GM23338 (cell line): ENCODE measurements at regions not wholly inside any gene's neighbourhood (a gene's known extent, or its start where the extent isn't known, plus 50 kb on each side); places are given as distances from the start of the nearest gene placed in this dataset.

Experiments
- ATAC-seq: fragments of 200-7000 bp; cut with Tn5 transposase; 3 replicates; pipeline ENCODE4 v1.9.1; 2020
- DNase-seq: peaks from one replicate; pipeline ENCODE4 v3.0.0-alpha.2; 2015; ENCODE audit warnings: low spot score
- H2AFZ ChIP-seq: fragments of 200-600 bp; sonication (generic); 2 replicates; pipeline ENCODE4 v1.8.0; 2016; ENCODE audit warnings: antibody characterized with exemption, mild to moderate bottlenecking, moderate library complexity
- H3F3A ChIP-seq: fragments of 200-600 bp; sonication (generic); replicated peaks from 2 replicates; pipeline ENCODE4 v1.8.0; 2017; ENCODE audit warnings: antibody characterized with exemption, mixed run types, low read depth
- H3K27ac ChIP-seq: fragments of 200-600 bp; sonication (generic); 2 replicates; pipeline ENCODE4 v1.6.1; 2016; ENCODE audit warnings: low read depth
- H3K27me3 ChIP-seq: fragments of 200-600 bp; sonication (generic); 2 replicates; pipeline ENCODE4 v1.8.0; 2016; ENCODE audit warnings: mild to moderate bottlenecking, mixed run types, moderate library complexity; ENCODE audit not compliant: insufficient read depth
- H3K36me3 ChIP-seq: fragments of 200-600 bp; sonication (generic); 2 replicates; pipeline ENCODE4 v1.8.0; 2016; ENCODE audit warnings: mild to moderate bottlenecking; ENCODE audit not compliant: insufficient read depth
- H3K4me1 ChIP-seq: fragments of 200-600 bp; sonication (generic); 2 replicates; pipeline ENCODE4 v1.8.0; 2016; ENCODE audit warnings: mild to moderate bottlenecking, moderate library complexity; ENCODE audit not compliant: insufficient read depth
- H3K4me2 ChIP-seq: fragments of 200-600 bp; sonication (generic); 2 replicates; pipeline ENCODE4 v1.7.1; 2017; ENCODE audit warnings: mixed run types
- H3K4me3 ChIP-seq: fragments of 200-600 bp; sonication (generic); 2 replicates; pipeline ENCODE4 v1.6.1; 2016; ENCODE audit warnings: mixed run types
- H3K79me2 ChIP-seq: fragments of 200-600 bp; sonication (generic); replicated peaks from 2 replicates; pipeline ENCODE4 v1.8.0; 2017; ENCODE audit warnings: mild to moderate bottlenecking; ENCODE audit not compliant: insufficient read depth
- H3K9me2 ChIP-seq: fragments of 200-600 bp; sonication (generic); 2 replicates; pipeline ENCODE4 v1.8.0; 2017; ENCODE audit not compliant: insufficient read depth
- H4K20me1 ChIP-seq: fragments of 200-600 bp; sonication (generic); replicated peaks from 2 replicates; pipeline ENCODE4 v1.8.0; 2017; ENCODE audit warnings: mild to moderate bottlenecking; ENCODE audit not compliant: insufficient read depth
- H3K27ac Mint-ChIP-seq: 2 replicates; pipeline ENCODE4 v1.8.0; 2020; ENCODE audit warnings: inconsistent platforms, mild to moderate bottlenecking, moderate library complexity, mixed read lengths
- H3K27me3 Mint-ChIP-seq: 3 replicates; pipeline ENCODE4 v1.8.0; 2022; ENCODE audit warnings: low read depth, mild to moderate bottlenecking, moderate library complexity, mixed read lengths, inconsistent platforms; ENCODE audit not compliant: insufficient read depth, poor library complexity
- H3K36me3 Mint-ChIP-seq: 3 replicates; pipeline ENCODE4 v1.8.0; 2021; ENCODE audit warnings: low read depth, mild to moderate bottlenecking, inconsistent platforms, moderate library complexity, mixed read lengths
- H3K4me1 Mint-ChIP-seq: 3 replicates; pipeline ENCODE4 v1.8.0; 2020; ENCODE audit warnings: mild to moderate bottlenecking, inconsistent platforms, mixed read lengths
- H3K4me3 Mint-ChIP-seq: 3 replicates; pipeline ENCODE4 v1.8.0; 2021; ENCODE audit warnings: moderate library complexity, mild to moderate bottlenecking, inconsistent platforms, mixed read lengths
- H3K9me3 Mint-ChIP-seq: 3 replicates; pipeline ENCODE4 v1.8.0; 2020; ENCODE audit warnings: moderate library complexity, mild to moderate bottlenecking, inconsistent platforms, mixed read lengths
- CREB1 ChIP-seq: fragments of 250-450 bp; sonication (Bioruptor Pico); IDR thresholded peaks from 2 replicates; pipeline ENCODE4 v1.5.0; 2020; ENCODE audit warnings: low read depth, mild to moderate bottlenecking, moderate library complexity
- EZH2 ChIP-seq: fragments of 200-600 bp; sonication (generic); IDR thresholded peaks from one replicate; pipeline ENCODE4 v1.8.0; 2017; ENCODE audit warnings: antibody characterized with exemption, mild to moderate bottlenecking, low read depth; ENCODE audit not compliant: unreplicated experiment
- EZH2phosphoT487 ChIP-seq: fragments of 200-600 bp; sonication (generic); IDR thresholded peaks from one replicate; pipeline ENCODE4 v1.8.1; 2018; ENCODE audit warnings: antibody characterized with exemption; ENCODE audit not compliant: unreplicated experiment
- JUNB ChIP-seq: IDR thresholded peaks from one replicate; pipeline ENCODE4 v1.6.1; 2016; ENCODE audit warnings: antibody characterized with exemption; ENCODE audit not compliant: unreplicated experiment
- NANOG ChIP-seq: IDR thresholded peaks from 2 replicates; pipeline ENCODE4 v1.6.1; 2016; ENCODE audit warnings: antibody characterized with exemption, borderline replicate concordance
- POLR2AphosphoS5 ChIP-seq: IDR thresholded peaks from 2 replicates; pipeline ENCODE4 v1.6.1; 2016; ENCODE audit warnings: antibody characterized with exemption, low read depth
- STAT1 ChIP-seq: IDR thresholded peaks from one replicate; pipeline ENCODE4 v1.6.1; 2016; ENCODE audit warnings: antibody characterized with exemption; ENCODE audit not compliant: unreplicated experiment
- ZNF114 ChIP-seq: fragments of 250-450 bp; sonication (Bioruptor Pico); IDR thresholded peaks from 2 replicates; pipeline ENCODE4 v1.5.0; 2020; ENCODE audit warnings: mild to moderate bottlenecking, moderate library complexity
- ZNF331 ChIP-seq: fragments of 250-450 bp; sonication (Bioruptor Pico); IDR thresholded peaks from 2 replicates; pipeline ENCODE4 v1.5.0; 2020; ENCODE audit warnings: low read depth, mild to moderate bottlenecking, moderate library complexity
- TF ChIP-seq, protein P1 (sequence below): IDR thresholded peaks from 2 replicates; pipeline ENCODE4 v1.6.1; 2016; ENCODE audit warnings: antibody characterized with exemption
- TF ChIP-seq, protein P2 (sequence below): IDR thresholded peaks from one replicate; pipeline ENCODE4 v1.6.1; 2018; ENCODE audit warnings: antibody characterized with exemption; ENCODE audit not compliant: unreplicated experiment
- TF ChIP-seq, protein P3 (sequence below): fragments of 250-450 bp; sonication (Bioruptor Pico); IDR thresholded peaks from 2 replicates; pipeline ENCODE4 v1.5.0; 2020; ENCODE audit warnings: mild to moderate bottlenecking, moderate library complexity
- TF ChIP-seq, protein P4 (sequence below), 2 experiments: fragments of 200-600 bp in 1 of 2; sonication (generic) in 1 of 2; conservative IDR thresholded peaks; 2 replicates each; pipeline versions ENCODE4 v1.5.1 to v1.6.1; 2016 to 2017; ENCODE audit warnings: antibody characterized with exemption in 2 of 2, low read depth in 2 of 2, mild to moderate bottlenecking in 2 of 2, moderate library complexity in 1 of 2

DNA sequence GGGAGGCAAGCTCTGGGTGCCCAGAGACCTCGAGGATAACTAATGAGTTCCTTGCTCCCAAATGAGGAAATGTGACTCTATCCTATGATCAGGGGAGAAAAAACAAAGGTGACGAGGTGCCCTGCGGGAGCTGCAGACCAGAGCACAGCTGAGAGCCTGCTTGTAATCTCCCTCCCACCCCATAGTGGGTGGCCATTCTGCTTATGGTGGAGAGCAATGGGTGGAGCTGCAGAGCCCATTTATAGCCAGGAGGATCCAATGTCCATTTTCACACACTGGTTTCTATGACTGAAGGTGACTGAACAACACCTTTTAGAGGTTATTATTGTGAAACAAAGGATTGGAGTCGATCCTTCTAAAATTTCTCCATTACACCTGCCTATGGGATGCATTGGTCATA is 153.3 kb downstream of the COL6A3 start:
- Histone ChIP-seq H3K9me2 (0 out of 2 replicates have a peak, but pooled peaks cover 5% of the 10 kb centered on the region), H3K36me3 (no peaks in the 10 kb centered on the region), H3K4me1 (no peaks in the 10 kb centered on the region), H3F3A (no peaks in the 10 kb centered on the region), H3K4me3 (no peak overlapping the region), H3K79me2 (no peaks in the 10 kb centered on the region), H3K27me3 (no peaks in the 10 kb centered on the region), H3K27ac (no peak overlapping the region), H3K4me2 (no peak overlapping the region), H2AFZ (no peak overlapping the region), H4K20me1 (no peaks in the 10 kb centered on the region)
- no peak overlapping the region for H3K4me3 Mint-ChIP-seq
- DNase-seq (no peak), ATAC-seq (no peak)
- H3K36me3 Mint-ChIP-seq = no peaks in the 10 kb centered on the region
- H3K9me3 Mint-ChIP-seq = no peaks in the 10 kb centered on the region
- TF ChIP-seq ZNF114 (no peak), EZH2 (no peak), STAT1 (no peak), JUNB (no peak), ZNF331 (CRISPR knock-in tag) (no peak), EZH2phosphoT487 (no peak), CREB1 (CRISPR knock-in tag) (no peak), POLR2AphosphoS5 (no peak), NANOG (no peak)
- TF ChIP-seq, protein P1, sequence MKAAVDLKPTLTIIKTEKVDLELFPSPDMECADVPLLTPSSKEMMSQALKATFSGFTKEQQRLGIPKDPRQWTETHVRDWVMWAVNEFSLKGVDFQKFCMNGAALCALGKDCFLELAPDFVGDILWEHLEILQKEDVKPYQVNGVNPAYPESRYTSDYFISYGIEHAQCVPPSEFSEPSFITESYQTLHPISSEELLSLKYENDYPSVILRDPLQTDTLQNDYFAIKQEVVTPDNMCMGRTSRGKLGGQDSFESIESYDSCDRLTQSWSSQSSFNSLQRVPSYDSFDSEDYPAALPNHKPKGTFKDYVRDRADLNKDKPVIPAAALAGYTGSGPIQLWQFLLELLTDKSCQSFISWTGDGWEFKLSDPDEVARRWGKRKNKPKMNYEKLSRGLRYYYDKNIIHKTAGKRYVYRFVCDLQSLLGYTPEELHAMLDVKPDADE = no peak
- TF ChIP-seq, protein P2, sequence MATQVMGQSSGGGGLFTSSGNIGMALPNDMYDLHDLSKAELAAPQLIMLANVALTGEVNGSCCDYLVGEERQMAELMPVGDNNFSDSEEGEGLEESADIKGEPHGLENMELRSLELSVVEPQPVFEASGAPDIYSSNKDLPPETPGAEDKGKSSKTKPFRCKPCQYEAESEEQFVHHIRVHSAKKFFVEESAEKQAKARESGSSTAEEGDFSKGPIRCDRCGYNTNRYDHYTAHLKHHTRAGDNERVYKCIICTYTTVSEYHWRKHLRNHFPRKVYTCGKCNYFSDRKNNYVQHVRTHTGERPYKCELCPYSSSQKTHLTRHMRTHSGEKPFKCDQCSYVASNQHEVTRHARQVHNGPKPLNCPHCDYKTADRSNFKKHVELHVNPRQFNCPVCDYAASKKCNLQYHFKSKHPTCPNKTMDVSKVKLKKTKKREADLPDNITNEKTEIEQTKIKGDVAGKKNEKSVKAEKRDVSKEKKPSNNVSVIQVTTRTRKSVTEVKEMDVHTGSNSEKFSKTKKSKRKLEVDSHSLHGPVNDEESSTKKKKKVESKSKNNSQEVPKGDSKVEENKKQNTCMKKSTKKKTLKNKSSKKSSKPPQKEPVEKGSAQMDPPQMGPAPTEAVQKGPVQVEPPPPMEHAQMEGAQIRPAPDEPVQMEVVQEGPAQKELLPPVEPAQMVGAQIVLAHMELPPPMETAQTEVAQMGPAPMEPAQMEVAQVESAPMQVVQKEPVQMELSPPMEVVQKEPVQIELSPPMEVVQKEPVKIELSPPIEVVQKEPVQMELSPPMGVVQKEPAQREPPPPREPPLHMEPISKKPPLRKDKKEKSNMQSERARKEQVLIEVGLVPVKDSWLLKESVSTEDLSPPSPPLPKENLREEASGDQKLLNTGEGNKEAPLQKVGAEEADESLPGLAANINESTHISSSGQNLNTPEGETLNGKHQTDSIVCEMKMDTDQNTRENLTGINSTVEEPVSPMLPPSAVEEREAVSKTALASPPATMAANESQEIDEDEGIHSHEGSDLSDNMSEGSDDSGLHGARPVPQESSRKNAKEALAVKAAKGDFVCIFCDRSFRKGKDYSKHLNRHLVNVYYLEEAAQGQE = no peak
- TF ChIP-seq, protein P3, sequence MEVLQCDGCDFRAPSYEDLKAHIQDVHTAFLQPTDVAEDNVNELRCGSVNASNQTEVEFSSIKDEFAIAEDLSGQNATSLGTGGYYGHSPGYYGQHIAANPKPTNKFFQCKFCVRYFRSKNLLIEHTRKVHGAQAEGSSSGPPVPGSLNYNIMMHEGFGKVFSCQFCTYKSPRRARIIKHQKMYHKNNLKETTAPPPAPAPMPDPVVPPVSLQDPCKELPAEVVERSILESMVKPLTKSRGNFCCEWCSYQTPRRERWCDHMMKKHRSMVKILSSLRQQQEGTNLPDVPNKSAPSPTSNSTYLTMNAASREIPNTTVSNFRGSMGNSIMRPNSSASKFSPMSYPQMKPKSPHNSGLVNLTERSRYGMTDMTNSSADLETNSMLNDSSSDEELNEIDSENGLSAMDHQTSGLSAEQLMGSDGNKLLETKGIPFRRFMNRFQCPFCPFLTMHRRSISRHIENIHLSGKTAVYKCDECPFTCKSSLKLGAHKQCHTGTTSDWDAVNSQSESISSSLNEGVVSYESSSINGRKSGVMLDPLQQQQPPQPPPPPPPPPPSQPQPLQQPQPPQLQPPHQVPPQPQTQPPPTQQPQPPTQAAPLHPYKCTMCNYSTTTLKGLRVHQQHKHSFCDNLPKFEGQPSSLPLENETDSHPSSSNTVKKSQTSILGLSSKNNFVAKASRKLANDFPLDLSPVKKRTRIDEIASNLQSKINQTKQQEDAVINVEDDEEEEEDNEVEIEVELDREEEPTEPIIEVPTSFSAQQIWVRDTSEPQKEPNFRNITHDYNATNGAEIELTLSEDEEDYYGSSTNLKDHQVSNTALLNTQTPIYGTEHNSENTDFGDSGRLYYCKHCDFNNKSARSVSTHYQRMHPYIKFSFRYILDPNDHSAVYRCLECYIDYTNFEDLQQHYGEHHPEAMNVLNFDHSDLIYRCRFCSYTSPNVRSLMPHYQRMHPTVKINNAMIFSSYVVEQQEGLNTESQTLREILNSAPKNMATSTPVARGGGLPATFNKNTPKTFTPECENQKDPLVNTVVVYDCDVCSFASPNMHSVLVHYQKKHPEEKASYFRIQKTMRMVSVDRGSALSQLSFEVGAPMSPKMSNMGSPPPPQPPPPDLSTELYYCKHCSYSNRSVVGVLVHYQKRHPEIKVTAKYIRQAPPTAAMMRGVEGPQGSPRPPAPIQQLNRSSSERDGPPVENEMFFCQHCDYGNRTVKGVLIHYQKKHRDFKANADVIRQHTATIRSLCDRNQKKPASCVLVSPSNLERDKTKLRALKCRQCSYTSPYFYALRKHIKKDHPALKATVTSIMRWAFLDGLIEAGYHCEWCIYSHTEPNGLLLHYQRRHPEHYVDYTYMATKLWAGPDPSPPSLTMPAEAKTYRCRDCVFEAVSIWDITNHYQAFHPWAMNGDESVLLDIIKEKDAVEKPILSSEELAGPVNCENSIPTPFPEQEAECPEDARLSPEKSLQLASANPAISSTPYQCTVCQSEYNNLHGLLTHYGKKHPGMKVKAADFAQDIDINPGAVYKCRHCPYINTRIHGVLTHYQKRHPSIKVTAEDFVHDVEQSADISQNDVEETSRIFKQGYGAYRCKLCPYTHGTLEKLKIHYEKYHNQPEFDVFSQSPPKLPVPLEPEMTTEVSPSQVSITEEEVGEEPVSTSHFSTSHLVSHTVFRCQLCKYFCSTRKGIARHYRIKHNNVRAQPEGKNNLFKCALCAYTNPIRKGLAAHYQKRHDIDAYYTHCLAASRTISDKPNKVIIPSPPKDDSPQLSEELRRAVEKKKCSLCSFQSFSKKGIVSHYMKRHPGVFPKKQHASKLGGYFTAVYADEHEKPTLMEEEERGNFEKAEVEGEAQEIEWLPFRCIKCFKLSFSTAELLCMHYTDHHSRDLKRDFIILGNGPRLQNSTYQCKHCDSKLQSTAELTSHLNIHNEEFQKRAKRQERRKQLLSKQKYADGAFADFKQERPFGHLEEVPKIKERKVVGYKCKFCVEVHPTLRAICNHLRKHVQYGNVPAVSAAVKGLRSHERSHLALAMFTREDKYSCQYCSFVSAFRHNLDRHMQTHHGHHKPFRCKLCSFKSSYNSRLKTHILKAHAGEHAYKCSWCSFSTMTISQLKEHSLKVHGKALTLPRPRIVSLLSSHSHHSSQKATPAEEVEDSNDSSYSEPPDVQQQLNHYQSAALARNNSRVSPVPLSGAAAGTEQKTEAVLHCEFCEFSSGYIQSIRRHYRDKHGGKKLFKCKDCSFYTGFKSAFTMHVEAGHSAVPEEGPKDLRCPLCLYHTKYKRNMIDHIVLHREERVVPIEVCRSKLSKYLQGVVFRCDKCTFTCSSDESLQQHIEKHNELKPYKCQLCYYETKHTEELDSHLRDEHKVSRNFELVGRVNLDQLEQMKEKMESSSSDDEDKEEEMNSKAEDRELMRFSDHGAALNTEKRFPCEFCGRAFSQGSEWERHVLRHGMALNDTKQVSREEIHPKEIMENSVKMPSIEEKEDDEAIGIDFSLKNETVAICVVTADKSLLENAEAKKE (CRISPR knock-in tag) = no peak
- TF ChIP-seq, protein P4, sequence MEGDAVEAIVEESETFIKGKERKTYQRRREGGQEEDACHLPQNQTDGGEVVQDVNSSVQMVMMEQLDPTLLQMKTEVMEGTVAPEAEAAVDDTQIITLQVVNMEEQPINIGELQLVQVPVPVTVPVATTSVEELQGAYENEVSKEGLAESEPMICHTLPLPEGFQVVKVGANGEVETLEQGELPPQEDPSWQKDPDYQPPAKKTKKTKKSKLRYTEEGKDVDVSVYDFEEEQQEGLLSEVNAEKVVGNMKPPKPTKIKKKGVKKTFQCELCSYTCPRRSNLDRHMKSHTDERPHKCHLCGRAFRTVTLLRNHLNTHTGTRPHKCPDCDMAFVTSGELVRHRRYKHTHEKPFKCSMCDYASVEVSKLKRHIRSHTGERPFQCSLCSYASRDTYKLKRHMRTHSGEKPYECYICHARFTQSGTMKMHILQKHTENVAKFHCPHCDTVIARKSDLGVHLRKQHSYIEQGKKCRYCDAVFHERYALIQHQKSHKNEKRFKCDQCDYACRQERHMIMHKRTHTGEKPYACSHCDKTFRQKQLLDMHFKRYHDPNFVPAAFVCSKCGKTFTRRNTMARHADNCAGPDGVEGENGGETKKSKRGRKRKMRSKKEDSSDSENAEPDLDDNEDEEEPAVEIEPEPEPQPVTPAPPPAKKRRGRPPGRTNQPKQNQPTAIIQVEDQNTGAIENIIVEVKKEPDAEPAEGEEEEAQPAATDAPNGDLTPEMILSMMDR (conservative IDR thresholded peaks at IDR 0.05; ENCODE audit: low read depth in 2 of 2) = no peak
- peaks cover 14% of the 10 kb centered on the region for H3K4me1 Mint-ChIP-seq
- H3K27ac Mint-ChIP-seq = no peak overlapping the region
- peaks cover 2% of the 10 kb centered on the region for H3K27me3 Mint-ChIP-seq
